NCI-H460 (cell line): ENCODE measurements at regions not wholly inside any gene's neighbourhood (a gene's known extent, or its start where the extent isn't known, plus 50 kb on each side); places are given as distances from the start of the nearest gene placed in this dataset.
"Not testable (repeated sequence)": the region's sequence is repeated elsewhere in the genome, so short reads cannot be mapped to it uniquely, and the experiment has no call there.

Experiments
- DNase-seq: peaks from one replicate; pipeline ENCODE4 v3.0.0-alpha.2; 2016; ENCODE audit warnings: low read depth; ENCODE audit errors: extremely low read depth

DNA sequence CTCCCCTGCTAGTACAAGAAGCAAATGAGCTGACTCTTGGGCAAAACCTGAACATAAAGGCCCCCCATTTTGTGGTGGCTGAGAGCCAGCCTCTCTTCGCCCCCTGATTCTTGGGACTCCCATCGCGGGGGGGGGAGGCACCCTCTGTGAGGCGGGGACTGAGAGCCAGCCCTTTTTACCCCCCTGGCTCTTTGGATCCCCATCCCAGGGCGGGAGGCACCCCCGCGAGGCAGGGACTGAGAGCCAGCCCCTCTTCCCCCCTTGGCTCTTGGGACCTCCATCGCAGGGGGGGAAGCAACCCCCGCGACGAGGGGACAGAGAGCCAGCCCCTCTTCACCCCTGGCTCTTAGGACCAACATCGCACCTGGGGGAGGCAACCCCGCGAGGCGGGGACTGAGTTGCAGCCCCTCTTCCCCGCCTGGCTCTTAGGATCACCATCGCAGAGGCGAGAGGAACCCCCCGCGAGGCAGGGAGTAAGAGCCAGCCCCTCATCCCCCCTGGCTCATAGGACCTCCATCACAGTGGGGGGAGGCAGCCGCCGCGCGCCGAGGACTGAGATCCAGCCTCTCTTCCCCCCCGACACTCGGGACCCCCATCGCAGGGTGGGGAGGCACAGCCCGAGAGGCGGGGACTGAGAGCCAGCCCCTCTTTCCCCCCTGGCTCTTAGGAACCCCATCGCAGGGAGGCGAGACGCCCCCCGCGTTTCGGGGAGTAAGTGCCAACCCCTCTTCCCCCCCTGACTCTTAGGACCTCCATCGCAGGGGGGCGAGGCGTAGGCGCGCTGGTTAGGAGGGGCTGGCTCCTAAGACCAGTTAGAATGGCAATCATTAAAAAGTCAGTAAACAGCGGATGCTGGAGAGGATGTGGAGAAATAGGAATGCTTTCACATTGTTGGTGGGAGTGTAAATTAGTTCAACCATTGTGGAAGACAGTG is 2428.4 kb upstream of the PCDH20 start:
- DNase-seq, result no peak

DNA sequence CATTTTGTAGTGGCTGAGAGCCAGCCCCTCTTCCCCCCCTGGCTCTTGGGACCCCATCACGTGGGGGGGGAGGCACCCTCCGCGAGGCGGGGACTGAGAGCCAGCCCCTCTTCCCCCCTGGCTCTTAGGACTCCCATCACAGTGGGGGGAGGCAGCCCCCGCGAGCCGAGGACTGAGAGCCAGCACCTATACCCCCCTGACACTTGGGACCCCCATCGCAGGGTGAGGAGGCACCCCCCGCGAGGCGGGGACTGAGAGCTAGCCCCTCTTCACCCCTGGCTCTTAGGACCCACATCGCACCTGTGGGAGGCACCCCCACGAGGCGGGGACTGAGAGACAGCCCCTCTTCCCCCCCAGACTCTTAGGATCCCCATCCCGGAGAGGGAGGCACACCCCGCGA is 2426.5 kb upstream of the PCDH20 start:
- DNase-seq, result no peak

DNA sequence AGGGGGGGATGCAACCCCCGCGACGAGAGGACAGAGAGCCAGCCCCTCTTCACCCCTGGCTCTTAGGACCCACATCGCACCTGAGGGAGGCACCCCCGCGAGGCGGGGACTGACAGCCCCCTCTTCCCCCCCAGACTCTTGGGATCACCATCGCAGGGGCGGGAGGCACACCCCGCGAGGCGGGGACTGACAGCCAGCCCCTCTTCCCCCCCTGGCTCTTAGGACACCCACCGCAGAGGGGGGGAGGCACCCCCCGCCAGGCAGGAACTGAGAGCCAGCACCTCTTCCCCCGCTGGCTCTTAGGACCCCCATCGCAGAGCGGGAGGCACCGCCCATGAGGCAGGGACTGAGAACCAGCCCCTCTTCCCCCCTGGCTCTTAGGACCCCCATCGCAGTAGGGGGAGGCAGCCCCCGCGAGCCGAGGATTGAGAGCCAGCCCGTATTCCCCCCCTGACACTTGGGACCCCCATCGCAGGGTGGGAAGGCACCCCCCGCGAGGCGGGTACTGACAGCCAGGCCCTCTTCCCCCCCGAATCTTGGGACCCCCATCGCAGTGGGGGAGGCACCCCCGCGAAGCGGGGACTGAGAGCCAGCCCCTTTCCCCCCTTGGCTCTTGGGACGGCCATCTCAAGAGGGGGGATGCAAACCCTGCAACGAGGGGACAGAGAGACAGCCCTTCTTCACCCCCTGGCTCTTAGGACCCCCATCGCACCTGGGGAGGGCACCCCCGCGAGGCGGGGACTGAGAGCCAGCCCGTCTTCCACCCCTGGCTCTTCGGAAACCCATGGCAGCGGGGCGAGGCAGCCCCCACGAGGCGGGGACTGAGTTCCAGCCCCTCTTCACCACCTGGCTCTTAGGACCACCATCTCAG is 2425.1 kb upstream of the PCDH20 start:
- DNase-seq, result no peak

DNA sequence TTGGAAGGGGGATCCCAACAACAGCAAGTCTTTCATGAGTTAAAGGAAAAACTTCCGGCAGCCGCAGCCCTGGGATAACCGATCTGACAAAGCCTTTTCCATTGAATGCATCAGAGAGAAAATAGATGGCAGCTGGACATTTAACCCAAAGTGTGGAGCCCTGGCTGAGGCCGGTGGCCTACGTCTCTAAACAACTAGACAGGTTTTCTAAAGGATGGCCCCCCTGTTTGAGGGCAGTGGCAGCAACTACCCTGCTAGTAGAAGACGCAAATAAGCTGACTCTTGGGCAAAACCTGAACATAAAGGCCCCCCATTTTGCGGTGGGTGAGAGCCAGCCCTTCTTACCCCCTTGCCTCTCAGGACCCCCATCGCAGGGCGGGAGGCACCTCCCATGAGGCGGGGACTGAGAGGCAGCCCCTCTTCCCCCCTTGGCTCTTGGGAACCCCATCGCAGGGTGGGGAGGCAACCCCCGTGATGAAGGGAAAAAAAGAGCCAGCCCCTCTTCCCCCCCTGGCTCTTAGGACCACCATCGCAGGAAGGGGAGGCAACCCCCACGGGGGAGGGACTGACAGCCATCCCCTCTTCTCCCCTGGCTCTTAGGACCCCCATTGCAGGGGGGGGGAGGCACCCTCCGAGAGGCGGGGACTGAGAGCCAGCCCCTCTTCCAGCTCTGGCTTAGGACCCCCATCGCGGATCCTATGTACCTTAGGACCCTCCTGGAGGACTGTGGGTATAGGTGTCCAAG is 2422.9 kb upstream of the PCDH20 start:
- no peak for DNase-seq

DNA sequence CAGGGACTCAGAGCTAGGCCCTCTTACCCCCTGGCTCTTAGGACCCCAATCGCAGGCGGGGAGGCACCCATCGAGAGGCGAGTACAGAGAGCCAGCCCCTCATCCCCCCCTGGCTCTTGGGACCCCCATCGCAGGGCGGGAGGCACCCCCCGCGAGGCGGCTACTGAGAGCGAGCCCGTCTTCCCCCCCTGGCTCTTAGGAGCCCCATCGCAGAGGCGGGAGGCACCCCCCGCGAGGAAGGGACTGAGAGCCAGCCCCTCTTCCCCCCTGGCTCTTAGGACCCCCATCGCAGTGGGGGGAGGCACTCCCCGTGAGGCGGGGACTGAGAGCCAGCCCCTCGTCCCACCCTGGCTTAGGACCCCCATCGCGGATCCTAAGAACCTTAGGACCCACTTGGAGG is 2422.1 kb upstream of the PCDH20 start:
- not testable (repeated sequence) for DNase-seq

DNA sequence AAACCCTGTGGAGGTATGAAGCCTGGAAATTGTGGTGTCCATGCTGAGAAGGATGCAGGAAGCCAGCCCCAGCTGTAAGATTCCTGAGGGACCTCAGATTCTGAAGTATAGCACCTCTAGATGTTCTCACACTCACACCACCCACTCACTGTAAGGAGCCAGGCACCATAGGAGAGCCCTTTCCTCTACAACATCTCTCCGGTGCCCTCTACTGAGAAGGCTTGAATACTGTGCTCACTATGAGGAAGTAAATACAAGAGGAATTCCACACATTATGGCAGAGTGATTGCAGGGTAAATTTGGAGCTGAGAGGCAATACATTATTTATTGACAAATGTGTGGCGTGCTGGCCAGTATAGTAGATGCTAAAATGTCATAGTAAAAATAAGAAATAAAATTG is 2414.0 kb upstream of the PCDH20 start:
- DNase-seq, result not testable (repeated sequence)

DNA sequence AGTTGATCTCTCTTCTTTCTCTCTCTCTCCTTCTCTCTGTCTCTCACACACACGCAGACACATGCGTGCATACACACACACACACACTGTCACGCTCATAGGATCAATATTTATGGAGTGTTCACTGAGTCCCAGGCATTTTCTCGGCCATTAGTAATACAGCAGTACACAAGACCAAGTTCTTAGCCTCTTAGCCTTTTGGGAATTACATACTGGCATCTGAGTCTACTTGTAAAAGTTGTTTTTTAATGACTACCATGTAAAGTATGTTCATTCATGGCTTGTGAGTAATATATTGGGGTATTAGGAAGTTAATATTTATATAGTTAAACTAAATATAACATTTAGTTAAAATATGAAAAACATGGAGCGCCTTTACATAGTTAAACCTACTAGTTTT is 2406.1 kb upstream of the PCDH20 start:
- not testable (repeated sequence) for DNase-seq

DNA sequence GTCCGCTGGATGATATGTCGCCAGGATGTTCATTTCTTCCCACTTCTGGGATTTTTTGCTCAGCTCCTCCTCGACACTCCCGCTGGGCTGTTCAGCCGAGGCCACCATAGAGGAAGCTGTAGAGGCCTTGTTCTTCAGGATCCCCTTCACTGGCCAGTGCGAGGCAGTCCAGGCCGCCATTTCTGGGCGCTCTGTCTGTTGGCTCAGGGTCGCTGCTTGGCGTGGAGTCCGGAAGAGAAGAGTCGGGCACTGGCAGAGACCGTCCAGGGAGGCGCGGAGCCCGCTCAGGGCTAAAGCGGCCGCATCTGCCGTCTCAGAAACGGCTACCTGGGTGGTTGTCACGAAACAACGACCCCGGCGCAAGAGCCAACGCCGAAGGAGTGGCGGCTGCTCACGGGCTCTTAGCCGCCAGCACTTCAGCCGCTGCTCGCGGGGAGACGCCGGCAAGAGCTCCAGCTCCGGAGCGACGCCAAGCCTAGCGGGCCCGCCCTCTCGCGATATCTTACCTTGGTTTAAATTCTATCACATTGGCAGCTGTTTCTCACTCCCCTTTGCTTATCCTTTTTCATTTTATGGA is 2395.9 kb upstream of the PCDH20 start:
- not testable (repeated sequence) for DNase-seq

DNA sequence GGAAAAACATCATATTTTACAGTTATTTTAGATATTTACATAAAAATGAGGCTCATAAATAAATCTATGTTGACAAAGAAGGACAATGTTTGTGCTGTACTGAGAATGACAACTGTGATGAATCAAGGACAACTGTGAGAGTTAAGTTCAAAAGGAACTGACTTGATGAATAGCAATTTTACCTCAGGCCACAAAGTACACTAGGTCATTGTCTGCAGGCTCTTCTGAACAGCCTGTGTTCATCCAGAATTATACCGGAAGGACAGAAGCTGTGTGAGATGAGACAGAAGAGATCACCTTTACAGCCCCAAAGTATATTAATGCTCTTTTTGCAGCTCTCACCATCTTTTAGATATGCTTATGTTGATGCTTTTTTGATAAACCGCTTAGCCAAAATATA is 2375.5 kb upstream of the PCDH20 start:
- DNase-seq, result not testable (repeated sequence)

DNA sequence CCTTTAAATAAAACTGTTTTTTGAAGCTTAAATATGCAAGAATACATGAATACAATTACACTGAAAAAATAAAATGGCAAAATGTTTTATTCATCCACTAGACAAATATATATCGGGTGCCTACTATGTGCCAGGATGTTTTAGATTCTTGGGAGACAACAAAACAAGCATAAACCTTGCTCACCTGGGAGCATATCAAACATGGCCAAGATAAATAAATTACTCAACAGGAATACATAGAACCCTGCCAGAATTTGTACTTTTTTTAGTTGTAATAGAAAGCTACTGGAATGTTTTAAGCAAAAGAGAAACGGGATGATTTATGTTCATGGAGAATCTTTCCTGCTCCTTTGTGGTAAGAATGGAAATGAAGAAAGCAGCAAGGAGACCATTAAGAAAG is 2358.5 kb upstream of the PCDH20 start:
- DNase-seq, result no peak

DNA sequence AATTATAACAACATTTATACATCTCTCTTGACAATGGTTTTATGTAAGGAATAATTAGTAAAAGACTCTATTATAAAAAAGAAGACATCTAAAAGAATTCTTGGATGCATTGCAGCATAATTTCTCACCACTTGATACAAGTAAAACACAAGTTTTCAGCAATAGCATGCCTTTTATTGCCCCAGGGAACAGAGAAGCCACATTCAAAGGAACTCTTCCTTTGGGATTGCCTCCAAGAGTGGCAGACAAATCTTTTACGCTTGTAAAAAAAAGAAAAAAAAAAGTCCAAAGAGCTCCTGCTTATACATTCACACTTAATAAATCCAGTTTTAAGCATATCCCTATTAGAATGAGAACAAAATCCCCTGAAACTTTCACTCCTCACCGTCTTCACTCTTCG is 2357.8 kb upstream of the PCDH20 start:
- DNase-seq, result no peak

DNA sequence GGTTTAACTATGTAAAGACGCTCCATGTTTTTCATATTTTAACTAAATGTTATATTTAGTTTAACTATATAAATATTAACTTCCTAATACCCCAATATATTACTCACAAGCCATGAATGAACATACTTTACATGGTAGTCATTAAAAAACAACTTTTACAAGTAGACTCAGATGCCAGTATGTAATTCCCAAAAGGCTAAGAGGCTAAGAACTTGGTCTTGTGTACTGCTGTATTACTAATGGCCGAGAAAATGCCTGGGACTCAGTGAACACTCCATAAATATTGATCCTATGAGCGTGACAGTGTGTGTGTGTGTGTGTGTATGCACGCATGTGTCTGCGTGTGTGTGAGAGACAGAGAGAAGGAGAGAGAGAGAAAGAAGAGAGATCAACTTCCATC is 2342.0 kb upstream of the PCDH20 start:
- DNase-seq, result not testable (repeated sequence)

DNA sequence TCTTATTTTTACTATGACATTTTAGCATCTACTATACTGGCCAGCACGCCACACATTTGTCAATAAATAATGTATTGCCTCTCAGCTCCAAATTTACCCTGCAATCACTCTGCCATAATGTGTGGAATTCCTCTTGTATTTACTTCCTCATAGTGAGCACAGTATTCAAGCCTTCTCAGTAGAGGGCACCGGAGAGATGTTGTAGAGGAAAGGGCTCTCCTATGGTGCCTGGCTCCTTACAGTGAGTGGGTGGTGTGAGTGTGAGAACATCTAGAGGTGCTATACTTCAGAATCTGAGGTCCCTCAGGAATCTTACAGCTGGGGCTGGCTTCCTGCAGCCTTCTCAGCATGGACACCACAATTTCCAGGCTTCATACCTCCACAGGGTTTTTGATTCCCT is 2334.2 kb upstream of the PCDH20 start:
- DNase-seq, result not testable (repeated sequence)

DNA sequence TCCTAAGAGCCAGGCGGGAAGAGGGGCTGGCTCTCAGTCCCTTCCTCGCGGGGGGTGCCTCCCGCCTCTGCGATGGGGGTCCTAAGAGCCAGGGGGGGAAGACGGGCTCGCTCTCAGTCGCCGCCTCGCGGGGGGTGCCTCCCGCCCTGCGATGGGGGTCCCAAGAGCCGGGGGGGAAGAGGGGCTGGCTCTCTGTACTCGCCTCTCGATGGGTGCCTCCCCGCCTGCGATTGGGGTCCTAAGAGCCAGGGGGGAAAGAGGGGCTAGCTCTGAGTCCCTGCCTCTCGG is 2326.1 kb upstream of the PCDH20 start:
- not testable (repeated sequence) for DNase-seq

DNA sequence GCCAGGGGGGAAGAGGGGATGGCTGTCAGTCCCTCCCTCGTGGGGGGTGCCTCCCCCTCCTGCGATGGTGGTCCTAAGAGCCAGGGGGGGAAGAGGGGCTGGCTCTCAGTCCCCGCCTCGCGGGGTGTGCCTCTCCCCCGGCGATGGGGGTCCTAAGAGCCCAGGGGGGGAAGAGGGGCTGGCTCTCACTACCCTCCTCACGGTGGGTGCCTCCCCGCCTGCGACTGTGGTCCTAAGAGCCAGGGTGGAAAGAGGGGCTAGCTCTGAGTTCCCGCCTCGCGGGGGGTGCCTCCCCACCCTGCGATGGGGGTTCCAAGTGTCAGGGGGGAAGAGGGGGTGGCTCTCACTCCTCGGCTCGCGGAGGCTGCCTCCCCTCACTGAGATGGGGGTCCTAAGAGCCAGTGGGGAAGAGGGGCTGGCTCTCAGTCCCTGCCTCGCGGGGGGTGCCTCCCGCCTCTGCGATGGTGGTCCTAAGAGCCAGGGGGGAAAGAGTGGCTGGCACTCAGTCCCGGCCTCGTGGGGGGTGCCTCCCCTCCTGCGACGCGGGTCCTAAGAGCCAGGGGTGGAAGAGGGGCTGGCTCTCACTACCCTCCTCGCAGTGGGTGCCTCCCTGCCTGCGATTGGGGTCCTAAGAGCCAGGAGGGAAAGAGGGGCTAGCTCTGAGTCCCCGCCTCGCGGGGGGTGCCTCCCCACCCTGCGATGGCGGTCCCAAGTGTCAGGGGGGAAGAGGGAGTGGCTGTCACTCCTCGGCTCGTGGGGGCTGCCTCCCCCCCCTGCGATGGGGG is 2325.6 kb upstream of the PCDH20 start:
- no peak for DNase-seq

DNA sequence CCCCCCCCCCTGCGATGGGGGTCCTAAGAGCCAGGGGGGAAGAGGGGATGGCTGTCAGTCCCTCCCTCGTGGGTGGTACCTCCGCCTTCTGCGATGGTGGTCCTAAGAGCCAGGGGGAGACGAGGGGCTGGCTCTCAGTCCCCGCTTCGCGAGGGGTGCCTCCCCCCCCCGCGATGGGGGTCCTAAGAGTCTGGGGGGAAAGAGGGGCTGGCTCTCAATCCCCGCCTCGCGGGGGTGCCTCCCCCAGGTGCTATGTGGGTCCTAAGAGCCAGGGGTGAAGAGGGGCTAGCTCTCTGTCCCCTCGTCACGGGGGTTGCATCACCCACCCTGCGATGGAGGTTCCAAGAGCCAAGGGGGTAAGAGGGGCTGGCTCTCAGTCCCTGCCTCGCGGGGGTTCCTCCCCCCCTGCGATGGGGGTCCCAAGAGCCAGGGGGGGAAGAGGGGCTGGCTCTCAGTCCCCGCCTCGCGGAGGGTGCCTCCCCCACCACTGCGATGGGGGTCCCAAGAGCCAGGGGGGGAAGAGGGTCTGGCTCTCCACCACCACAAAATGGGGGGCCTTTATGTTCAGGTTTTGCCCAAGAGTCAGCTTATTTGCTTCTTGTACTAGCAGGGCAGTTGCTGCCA is 2323.6 kb upstream of the PCDH20 start:
- DNase-seq, result not testable (repeated sequence)

DNA sequence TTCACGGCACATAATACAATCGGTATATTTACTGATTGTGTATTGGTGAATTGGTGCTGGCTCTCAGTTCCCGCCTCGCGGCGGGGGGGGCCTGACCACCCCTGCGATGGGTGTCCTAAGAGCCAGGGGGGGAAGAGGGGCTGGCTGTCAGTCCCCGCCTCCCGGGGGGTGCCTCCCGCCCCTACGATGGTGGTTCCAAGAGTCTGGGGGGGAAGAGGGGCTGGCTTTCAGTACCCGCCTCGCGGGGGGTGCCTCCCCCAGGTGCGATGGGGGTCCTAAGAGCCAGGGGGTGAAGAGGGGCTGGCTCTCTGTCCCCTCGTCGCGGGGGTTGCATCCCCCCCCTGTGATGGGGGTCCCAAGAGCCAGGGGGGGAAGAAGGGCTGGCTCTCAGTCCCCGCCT is 2321.8 kb upstream of the PCDH20 start:
- DNase-seq, result no peak

DNA sequence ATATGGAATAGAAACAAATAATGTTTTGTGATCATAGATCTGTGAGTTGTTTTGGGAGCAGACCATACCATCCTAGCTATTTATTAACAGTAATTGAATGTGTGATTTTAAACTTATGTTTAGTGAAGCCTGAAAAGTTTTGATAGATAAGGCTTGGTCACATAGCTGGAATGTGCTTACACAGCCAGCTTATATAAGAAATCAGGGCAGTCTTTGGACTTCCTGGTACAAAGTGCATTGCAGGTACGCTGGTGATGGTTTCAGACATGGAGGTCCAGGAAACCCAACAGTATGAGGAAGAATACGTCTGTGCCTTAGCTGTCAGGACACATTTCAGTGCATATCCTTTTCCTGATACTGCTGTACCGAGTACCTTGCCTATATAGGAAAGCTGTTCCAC is 2316.2 kb upstream of the PCDH20 start:
- DNase-seq, result no peak

DNA sequence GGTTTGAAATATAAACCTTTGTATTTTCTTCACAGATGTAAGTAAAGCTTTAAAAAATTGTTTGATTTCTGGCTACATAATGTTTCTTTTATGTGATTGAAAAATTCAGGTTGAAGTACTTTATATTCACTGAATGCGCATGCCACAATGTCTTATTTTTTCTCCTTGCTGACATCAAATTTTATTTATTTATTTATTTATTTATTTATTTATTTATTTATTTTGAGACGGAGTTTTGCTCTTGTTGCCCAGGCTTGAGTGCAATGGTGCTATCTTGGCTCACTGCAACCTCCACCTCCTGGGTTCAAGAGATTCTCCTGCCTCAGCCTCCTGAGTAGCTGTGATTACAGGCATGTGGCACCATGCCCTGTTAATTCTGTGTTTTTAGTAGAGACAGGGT is 2296.5 kb upstream of the PCDH20 start:
- not testable (repeated sequence) for DNase-seq

DNA sequence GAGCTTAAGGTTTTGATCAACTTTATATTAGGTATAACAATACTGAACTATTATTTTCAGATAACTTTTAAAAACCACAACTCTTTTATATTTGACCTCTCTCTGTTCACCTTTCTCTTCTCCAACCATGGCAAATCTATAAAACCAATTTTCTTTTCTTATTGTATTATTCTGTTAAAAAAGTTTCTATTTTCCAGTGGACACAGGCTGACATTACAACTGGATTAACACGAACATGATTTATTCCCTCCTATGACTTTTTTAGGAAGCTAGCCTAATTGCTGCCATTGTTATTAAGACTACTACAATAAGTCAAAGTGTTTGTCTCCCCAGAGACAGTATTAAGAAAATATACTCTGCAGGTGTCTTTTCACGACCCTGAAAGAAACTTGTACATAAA is 2291.1 kb upstream of the PCDH20 start:
- no peak for DNase-seq
